HEK293 (cell line): ENCODE measurements at regions not wholly inside any gene's neighbourhood (a gene's known extent, or its start where the extent isn't known, plus 50 kb on each side); places are given as distances from the start of the nearest gene placed in this dataset.

Experiments used
- CTCF ChIA-PET: fragments of 350-600 bp; formaldehyde crosslinking; extraction: SDS; loops from one replicate; lab custom pipeline; 2021; ENCODE audit warnings: antibody characterized with exemption; lab: Yijun Ruan, JAX
- POLR2A ChIA-PET: fragments of 300-600 bp; formaldehyde crosslinking; extraction: SDS; loops from one replicate; lab custom pipeline; 2020; ENCODE audit warnings: antibody characterized with exemption, inconsistent platforms; lab: Yijun Ruan, JAX
- H3K27ac ChIP-seq: fragments of 200-500 bp; sonication (Bioruptor generic); 2 replicates; pipeline ENCODE4 v1.5.1; 2014; ENCODE audit warnings: low read depth, low read length, control low read depth, inconsistent platforms; ENCODE audit errors: extremely low read depth
- H3K36me3 ChIP-seq, 2 experiments: fragments of 200-500 bp in 1 of 2; sonication (Bioruptor generic) in 1 of 2; 1 replicate in 1 of 2; 2 replicates in 1 of 2; pipeline ENCODE4 v1.5.1; 2014 to 2017; ENCODE audit warnings: inconsistent platforms in 2 of 2, low read length in 2 of 2; ENCODE audit not compliant: control insufficient read depth in 2 of 2, insufficient read depth in 1 of 2
- H3K4me1 ChIP-seq: fragments of 200-500 bp; sonication (Bioruptor generic); 2 replicates; pipeline ENCODE4 v1.5.1; 2014; ENCODE audit warnings: mild to moderate bottlenecking, low read length, inconsistent platforms; ENCODE audit not compliant: control insufficient read depth, insufficient read depth
- H3K4me3 ChIP-seq: 2 replicates; pipeline ENCODE4 v1.5.1; 2011; ENCODE audit warnings: low read depth, mild to moderate bottlenecking, control low read depth, low read length, moderate library complexity
- H3K9me3 ChIP-seq: fragments of 200-500 bp; sonication (Bioruptor generic); 2 replicates; pipeline ENCODE4 v1.5.1; 2014; ENCODE audit warnings: low read depth, low read length, inconsistent platforms; ENCODE audit not compliant: control insufficient read depth, insufficient read depth
- OVOL3 ChIP-seq: fragments of 450-650 bp; formaldehyde crosslinking; IDR thresholded peaks from 2 replicates; pipeline ENCODE4 v1.5.1; 2016; ENCODE audit warnings: missing biosample characterization, missing genetic modification characterization
- RBAK ChIP-seq: fragments of 450-650 bp; formaldehyde crosslinking; IDR thresholded peaks from 2 replicates; pipeline ENCODE4 v1.5.1; 2016; ENCODE audit warnings: missing biosample characterization, missing genetic modification characterization
- REPIN1 ChIP-seq: fragments of 450-650 bp; formaldehyde crosslinking; IDR thresholded peaks from 2 replicates; pipeline ENCODE4 v1.5.1; 2017; ENCODE audit warnings: missing biosample characterization, missing genetic modification characterization, low read depth
- ZIC2 ChIP-seq: fragments of 450-650 bp; formaldehyde crosslinking; IDR thresholded peaks from 2 replicates; pipeline ENCODE4 v1.5.1; 2016; ENCODE audit warnings: missing biosample characterization, missing genetic modification characterization
- ZNF114 ChIP-seq: fragments of 450-650 bp; formaldehyde crosslinking; IDR thresholded peaks from 2 replicates; pipeline ENCODE4 v1.5.0; 2017; ENCODE audit warnings: missing biosample characterization, missing genetic modification characterization
- ZNF146 ChIP-seq: fragments of 450-650 bp; formaldehyde crosslinking; IDR thresholded peaks from 2 replicates; pipeline ENCODE4 v1.5.1; 2016; ENCODE audit warnings: missing biosample characterization, missing genetic modification characterization
- ZNF169 ChIP-seq: fragments of 450-650 bp; formaldehyde crosslinking; IDR thresholded peaks from 2 replicates; pipeline ENCODE4 v1.5.1; 2016; ENCODE audit warnings: missing biosample characterization, missing genetic modification characterization
- ZNF341 ChIP-seq: fragments of 450-650 bp; formaldehyde crosslinking; IDR thresholded peaks from 2 replicates; pipeline ENCODE4; 2016; ENCODE audit warnings: low read depth, missing biosample characterization, missing genetic modification characterization
- ZNF473 ChIP-seq: fragments of 450-650 bp; formaldehyde crosslinking; IDR thresholded peaks from 2 replicates; pipeline ENCODE4 v1.5.1; 2017; ENCODE audit warnings: missing biosample characterization, missing genetic modification characterization
- ZNF571 ChIP-seq: fragments of 450-650 bp; formaldehyde crosslinking; IDR thresholded peaks from 2 replicates; pipeline ENCODE4 v1.5.0; 2017; ENCODE audit warnings: missing biosample characterization, missing genetic modification characterization
- ZNF658 ChIP-seq: fragments of 450-650 bp; formaldehyde crosslinking; IDR thresholded peaks from 2 replicates; pipeline ENCODE4; 2016; ENCODE audit warnings: missing biosample characterization, missing genetic modification characterization
- ZNF785 ChIP-seq: fragments of 450-650 bp; formaldehyde crosslinking; IDR thresholded peaks from 2 replicates; pipeline ENCODE4 v1.5.1; 2016; ENCODE audit warnings: missing biosample characterization, missing genetic modification characterization
- ZNF830 ChIP-seq: fragments of 450-650 bp; IDR thresholded peaks from 2 replicates; pipeline ENCODE4 v1.5.0; 2018; ENCODE audit warnings: missing biosample characterization, missing genetic modification characterization, low read depth, mild to moderate bottlenecking, moderate library complexity
- TF ChIP-seq, protein P1 (sequence below): fragments of 450-650 bp; formaldehyde crosslinking; conservative IDR thresholded peaks from 2 replicates; pipeline ENCODE4 v1.5.1; 2016; ENCODE audit warnings: low read depth, missing biosample characterization, missing genetic modification characterization
- TF ChIP-seq, protein P2 (sequence below): fragments of 450-650 bp; formaldehyde crosslinking; IDR thresholded peaks from 2 replicates; pipeline ENCODE4 v1.5.1; 2016; ENCODE audit warnings: missing biosample characterization, missing genetic modification characterization
- TF ChIP-seq, protein P3 (sequence below): fragments of 450-650 bp; formaldehyde crosslinking; IDR thresholded peaks from 2 replicates; pipeline ENCODE4 v1.5.1; 2017; ENCODE audit warnings: missing biosample characterization, missing genetic modification characterization
- TF ChIP-seq, protein P4 (sequence below): fragments of 450-650 bp; formaldehyde crosslinking; IDR thresholded peaks from 2 replicates; pipeline ENCODE4 v1.5.1; 2017; ENCODE audit warnings: missing biosample characterization, missing genetic modification characterization
- TF ChIP-seq, protein P5 (sequence below): fragments of 450-650 bp; formaldehyde crosslinking; IDR thresholded peaks from 2 replicates; pipeline ENCODE4 v1.5.1; 2016; ENCODE audit warnings: missing biosample characterization, missing genetic modification characterization, borderline replicate concordance
- TF ChIP-seq, protein P6 (sequence below): fragments of 450-650 bp; formaldehyde crosslinking; IDR thresholded peaks from 2 replicates; pipeline ENCODE4 v1.5.1; 2017; ENCODE audit warnings: missing biosample characterization, missing genetic modification characterization

DNA sequence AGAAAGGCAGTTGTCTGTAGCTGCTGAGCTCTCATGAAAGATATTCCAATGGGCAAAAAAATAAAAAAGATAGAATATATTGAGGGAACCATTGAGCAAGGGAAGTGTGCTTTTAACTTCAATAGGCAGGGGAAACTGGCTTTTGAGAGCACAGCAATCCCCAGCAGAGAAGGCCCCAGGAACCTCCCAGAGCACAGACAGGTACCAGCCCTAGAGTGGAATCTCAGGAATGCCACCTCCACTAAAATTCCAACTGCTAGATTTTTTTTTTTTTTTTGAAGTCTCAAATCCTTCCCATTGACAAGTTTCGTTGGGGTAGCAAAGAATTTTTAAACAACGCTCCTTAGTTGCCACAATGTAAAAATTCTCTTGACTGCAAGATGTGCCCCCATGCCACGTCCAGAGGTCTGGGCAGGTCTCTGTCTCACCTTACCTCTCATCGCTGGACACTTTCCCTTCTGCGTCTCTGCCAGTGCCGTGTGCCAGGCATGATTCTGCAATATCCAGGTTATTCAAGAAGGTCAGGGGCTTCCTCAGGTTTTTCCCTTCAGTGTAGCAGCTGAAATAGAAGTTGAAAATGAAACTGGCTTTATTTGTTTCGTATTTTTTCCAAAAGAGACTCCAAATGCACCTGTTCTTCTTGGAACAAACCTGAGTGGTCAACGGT is 64.2 kb upstream of the IRX1 start:
- H3K4me1 ChIP-seq = no peaks in the 10 kb centered on the region
- CTCF ChIA-PET = interaction anchor here (0.7 kb wide), 1 partner anchor 1257 kb away, joined by 4 read pairs; no protein-coding TSS in a partner anchor
- TF ChIP-seq ZNF658 (tag by site-specific recombination) (no peak), ZIC2 (tag by site-specific recombination) (no peak), REPIN1 (tag by site-specific recombination) (no peak), ZNF473 (no peak), ZNF571 (tag by site-specific recombination) (no peak), ZNF146 (tag by site-specific recombination) (no peak), ZNF169 (tag by site-specific recombination) (no peak), ZNF785 (tag by site-specific recombination) (no peak), ZNF341 (tag by site-specific recombination) (no peak), OVOL3 (no peak), RBAK (tag by site-specific recombination) (no peak), ZNF830 (no peak), ZNF114 (tag by site-specific recombination) (no peak)
- TF ChIP-seq, protein P1, sequence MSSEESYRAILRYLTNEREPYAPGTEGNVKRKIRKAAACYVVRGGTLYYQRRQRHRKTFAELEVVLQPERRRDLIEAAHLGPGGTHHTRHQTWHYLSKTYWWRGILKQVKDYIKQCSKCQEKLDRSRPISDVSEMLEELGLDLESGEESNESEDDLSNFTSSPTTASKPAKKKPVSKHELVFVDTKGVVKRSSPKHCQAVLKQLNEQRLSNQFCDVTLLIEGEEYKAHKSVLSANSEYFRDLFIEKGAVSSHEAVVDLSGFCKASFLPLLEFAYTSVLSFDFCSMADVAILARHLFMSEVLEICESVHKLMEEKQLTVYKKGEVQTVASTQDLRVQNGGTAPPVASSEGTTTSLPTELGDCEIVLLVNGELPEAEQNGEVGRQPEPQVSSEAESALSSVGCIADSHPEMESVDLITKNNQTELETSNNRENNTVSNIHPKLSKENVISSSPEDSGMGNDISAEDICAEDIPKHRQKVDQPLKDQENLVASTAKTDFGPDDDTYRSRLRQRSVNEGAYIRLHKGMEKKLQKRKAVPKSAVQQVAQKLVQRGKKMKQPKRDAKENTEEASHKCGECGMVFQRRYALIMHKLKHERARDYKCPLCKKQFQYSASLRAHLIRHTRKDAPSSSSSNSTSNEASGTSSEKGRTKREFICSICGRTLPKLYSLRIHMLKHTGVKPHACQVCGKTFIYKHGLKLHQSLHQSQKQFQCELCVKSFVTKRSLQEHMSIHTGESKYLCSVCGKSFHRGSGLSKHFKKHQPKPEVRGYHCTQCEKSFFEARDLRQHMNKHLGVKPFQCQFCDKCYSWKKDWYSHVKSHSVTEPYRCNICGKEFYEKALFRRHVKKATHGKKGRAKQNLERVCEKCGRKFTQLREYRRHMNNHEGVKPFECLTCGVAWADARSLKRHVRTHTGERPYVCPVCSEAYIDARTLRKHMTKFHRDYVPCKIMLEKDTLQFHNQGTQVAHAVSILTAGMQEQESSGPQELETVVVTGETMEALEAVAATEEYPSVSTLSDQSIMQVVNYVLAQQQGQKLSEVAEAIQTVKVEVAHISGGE (tag by site-specific recombination) = no peak
- TF ChIP-seq, protein P2, sequence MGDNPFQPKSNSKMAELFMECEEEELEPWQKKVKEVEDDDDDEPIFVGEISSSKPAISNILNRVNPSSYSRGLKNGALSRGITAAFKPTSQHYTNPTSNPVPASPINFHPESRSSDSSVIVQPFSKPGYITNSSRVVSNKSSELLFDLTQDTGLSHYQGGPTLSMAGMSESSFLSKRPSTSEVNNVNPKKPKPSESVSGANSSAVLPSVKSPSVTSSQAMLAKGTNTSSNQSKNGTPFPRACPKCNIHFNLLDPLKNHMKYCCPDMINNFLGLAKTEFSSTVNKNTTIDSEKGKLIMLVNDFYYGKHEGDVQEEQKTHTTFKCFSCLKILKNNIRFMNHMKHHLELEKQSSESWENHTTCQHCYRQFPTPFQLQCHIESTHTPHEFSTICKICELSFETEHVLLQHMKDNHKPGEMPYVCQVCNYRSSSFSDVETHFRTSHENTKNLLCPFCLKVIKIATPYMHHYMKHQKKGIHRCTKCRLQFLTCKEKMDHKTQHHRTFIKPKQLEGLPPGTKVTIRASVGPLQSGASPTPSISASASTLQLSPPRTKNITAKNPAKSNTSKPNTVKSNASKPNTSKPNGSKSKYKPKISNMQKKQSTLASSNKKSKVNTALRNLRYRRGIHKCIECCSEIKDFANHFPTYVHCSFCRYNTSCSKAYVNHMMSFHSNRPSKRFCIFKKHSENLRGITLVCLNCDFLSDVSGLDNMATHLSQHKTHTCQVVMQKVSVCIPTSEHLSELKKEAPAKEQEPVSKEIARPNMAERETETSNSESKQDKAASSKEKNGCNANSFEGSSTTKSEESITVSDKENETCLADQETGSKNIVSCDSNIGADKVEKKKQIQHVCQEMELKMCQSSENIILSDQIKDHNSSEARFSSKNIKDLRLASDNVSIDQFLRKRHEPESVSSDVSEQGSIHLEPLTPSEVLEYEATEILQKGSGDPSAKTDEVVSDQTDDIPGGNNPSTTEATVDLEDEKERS (tag by site-specific recombination) = no peak
- TF ChIP-seq, protein P3, sequence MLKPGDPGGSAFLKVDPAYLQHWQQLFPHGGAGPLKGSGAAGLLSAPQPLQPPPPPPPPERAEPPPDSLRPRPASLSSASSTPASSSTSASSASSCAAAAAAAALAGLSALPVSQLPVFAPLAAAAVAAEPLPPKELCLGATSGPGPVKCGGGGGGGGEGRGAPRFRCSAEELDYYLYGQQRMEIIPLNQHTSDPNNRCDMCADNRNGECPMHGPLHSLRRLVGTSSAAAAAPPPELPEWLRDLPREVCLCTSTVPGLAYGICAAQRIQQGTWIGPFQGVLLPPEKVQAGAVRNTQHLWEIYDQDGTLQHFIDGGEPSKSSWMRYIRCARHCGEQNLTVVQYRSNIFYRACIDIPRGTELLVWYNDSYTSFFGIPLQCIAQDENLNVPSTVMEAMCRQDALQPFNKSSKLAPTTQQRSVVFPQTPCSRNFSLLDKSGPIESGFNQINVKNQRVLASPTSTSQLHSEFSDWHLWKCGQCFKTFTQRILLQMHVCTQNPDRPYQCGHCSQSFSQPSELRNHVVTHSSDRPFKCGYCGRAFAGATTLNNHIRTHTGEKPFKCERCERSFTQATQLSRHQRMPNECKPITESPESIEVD = no peak
- TF ChIP-seq, protein P4, sequence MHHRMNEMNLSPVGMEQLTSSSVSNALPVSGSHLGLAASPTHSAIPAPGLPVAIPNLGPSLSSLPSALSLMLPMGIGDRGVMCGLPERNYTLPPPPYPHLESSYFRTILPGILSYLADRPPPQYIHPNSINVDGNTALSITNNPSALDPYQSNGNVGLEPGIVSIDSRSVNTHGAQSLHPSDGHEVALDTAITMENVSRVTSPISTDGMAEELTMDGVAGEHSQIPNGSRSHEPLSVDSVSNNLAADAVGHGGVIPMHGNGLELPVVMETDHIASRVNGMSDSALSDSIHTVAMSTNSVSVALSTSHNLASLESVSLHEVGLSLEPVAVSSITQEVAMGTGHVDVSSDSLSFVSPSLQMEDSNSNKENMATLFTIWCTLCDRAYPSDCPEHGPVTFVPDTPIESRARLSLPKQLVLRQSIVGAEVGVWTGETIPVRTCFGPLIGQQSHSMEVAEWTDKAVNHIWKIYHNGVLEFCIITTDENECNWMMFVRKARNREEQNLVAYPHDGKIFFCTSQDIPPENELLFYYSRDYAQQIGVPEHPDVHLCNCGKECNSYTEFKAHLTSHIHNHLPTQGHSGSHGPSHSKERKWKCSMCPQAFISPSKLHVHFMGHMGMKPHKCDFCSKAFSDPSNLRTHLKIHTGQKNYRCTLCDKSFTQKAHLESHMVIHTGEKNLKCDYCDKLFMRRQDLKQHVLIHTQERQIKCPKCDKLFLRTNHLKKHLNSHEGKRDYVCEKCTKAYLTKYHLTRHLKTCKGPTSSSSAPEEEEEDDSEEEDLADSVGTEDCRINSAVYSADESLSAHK = no peak
- TF ChIP-seq, protein P5, sequence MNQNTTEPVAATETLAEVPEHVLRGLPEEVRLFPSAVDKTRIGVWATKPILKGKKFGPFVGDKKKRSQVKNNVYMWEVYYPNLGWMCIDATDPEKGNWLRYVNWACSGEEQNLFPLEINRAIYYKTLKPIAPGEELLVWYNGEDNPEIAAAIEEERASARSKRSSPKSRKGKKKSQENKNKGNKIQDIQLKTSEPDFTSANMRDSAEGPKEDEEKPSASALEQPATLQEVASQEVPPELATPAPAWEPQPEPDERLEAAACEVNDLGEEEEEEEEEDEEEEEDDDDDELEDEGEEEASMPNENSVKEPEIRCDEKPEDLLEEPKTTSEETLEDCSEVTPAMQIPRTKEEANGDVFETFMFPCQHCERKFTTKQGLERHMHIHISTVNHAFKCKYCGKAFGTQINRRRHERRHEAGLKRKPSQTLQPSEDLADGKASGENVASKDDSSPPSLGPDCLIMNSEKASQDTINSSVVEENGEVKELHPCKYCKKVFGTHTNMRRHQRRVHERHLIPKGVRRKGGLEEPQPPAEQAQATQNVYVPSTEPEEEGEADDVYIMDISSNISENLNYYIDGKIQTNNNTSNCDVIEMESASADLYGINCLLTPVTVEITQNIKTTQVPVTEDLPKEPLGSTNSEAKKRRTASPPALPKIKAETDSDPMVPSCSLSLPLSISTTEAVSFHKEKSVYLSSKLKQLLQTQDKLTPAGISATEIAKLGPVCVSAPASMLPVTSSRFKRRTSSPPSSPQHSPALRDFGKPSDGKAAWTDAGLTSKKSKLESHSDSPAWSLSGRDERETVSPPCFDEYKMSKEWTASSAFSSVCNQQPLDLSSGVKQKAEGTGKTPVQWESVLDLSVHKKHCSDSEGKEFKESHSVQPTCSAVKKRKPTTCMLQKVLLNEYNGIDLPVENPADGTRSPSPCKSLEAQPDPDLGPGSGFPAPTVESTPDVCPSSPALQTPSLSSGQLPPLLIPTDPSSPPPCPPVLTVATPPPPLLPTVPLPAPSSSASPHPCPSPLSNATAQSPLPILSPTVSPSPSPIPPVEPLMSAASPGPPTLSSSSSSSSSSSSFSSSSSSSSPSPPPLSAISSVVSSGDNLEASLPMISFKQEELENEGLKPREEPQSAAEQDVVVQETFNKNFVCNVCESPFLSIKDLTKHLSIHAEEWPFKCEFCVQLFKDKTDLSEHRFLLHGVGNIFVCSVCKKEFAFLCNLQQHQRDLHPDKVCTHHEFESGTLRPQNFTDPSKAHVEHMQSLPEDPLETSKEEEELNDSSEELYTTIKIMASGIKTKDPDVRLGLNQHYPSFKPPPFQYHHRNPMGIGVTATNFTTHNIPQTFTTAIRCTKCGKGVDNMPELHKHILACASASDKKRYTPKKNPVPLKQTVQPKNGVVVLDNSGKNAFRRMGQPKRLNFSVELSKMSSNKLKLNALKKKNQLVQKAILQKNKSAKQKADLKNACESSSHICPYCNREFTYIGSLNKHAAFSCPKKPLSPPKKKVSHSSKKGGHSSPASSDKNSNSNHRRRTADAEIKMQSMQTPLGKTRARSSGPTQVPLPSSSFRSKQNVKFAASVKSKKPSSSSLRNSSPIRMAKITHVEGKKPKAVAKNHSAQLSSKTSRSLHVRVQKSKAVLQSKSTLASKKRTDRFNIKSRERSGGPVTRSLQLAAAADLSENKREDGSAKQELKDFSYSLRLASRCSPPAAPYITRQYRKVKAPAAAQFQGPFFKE = no peak
- TF ChIP-seq, protein P6, sequence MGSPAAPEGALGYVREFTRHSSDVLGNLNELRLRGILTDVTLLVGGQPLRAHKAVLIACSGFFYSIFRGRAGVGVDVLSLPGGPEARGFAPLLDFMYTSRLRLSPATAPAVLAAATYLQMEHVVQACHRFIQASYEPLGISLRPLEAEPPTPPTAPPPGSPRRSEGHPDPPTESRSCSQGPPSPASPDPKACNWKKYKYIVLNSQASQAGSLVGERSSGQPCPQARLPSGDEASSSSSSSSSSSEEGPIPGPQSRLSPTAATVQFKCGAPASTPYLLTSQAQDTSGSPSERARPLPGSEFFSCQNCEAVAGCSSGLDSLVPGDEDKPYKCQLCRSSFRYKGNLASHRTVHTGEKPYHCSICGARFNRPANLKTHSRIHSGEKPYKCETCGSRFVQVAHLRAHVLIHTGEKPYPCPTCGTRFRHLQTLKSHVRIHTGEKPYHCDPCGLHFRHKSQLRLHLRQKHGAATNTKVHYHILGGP (tag by site-specific recombination) = no peak
- TF ChIP-seq, all 188 proteins: peak for 0
- Histone ChIP-seq H3K36me3 (no peaks in the 10 kb centered on the region), H3K9me3 (no peaks in the 10 kb centered on the region), H3K4me3 (no peak overlapping the region), H3K27ac (no peak overlapping the region)
- POLR2A ChIA-PET = interaction anchor here (0.7 kb wide), 1 partner anchor 104 kb away, joined by 4 read pairs; no protein-coding TSS in a partner anchor
